ENCODE measurements at regions not wholly inside any gene's neighbourhood (a gene's known extent, or its start where the extent isn't known, plus 50 kb on each side); places are given as distances from the start of the nearest gene placed in this dataset.

DNA sequence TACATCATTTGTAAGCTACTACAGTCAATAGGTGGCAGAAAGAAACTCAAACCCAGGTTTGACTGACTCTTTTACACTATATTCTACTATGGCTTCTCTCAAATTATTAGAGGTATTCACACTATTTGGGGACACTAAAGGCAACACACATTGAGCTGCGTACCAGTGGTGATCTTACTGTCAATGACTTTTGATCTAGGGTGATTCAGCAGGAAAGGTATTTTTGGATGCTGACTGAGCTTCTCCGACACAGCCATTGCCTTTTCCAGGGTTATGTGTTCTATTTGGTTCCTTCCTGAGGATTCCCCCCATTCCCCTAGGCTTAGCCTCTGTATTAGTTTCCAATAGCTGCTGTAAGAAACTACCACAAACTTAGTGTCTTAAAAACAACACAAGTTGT is 73.2 kb upstream of the JAK1 start:
- no peak for TF ChIP-seq EZH2 (IDR thresholded peaks at IDR 0.05; ENCODE audit: borderline replicate concordance, low read depth, low read length, severe bottlenecking)
- TF ChIP-seq, protein P1, sequence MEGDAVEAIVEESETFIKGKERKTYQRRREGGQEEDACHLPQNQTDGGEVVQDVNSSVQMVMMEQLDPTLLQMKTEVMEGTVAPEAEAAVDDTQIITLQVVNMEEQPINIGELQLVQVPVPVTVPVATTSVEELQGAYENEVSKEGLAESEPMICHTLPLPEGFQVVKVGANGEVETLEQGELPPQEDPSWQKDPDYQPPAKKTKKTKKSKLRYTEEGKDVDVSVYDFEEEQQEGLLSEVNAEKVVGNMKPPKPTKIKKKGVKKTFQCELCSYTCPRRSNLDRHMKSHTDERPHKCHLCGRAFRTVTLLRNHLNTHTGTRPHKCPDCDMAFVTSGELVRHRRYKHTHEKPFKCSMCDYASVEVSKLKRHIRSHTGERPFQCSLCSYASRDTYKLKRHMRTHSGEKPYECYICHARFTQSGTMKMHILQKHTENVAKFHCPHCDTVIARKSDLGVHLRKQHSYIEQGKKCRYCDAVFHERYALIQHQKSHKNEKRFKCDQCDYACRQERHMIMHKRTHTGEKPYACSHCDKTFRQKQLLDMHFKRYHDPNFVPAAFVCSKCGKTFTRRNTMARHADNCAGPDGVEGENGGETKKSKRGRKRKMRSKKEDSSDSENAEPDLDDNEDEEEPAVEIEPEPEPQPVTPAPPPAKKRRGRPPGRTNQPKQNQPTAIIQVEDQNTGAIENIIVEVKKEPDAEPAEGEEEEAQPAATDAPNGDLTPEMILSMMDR (IDR thresholded peaks at IDR 0.05; ENCODE audit: borderline replicate concordance, extremely low read depth, low read length, poor library complexity, severe bottlenecking): no peak
